WTC11 (cell line): ENCODE measurements at regions not wholly inside any gene's neighbourhood (a gene's known extent, or its start where the extent isn't known, plus 50 kb on each side); places are given as distances from the start of the nearest gene placed in this dataset.

Experiments
- ATAC-seq: fragments of 200-7000 bp; cut with Tn5 transposase; 2 replicates; pipeline ENCODE4 v1.10.0; 2021; ENCODE audit warnings: mild to moderate bottlenecking, moderate library complexity
- CTCF ChIA-PET: fragments of 300-600 bp; sonication (Branson Sonifier 250); formaldehyde crosslinking; loops from one replicate; lab custom pipeline; 2021; ENCODE audit warnings: antibody characterized with exemption; lab: Charles Lee
- POLR2A ChIA-PET: fragments of 350-600 bp; sonication (Branson Sonifier 250); formaldehyde crosslinking; loops from one replicate; lab custom pipeline; 2021; ENCODE audit warnings: antibody characterized with exemption; lab: Charles Lee
- DNase-seq: peaks from one replicate; pipeline ENCODE4 v3.0.0; 2021; ENCODE audit warnings: low spot score
- H3K27ac Mint-ChIP-seq: 2 replicates; pipeline ENCODE4 v1.8.0; 2021; ENCODE audit warnings: mixed read lengths
- H3K27me3 Mint-ChIP-seq: 2 replicates; pipeline ENCODE4 v1.8.0; 2021; ENCODE audit warnings: low read depth, mild to moderate bottlenecking, moderate library complexity, mixed read lengths
- H3K36me3 Mint-ChIP-seq: 2 replicates; pipeline ENCODE4 v1.8.0; 2021; ENCODE audit warnings: mixed read lengths
- H3K4me1 Mint-ChIP-seq: 2 replicates; pipeline ENCODE4 v1.8.0; 2022; ENCODE audit warnings: mixed read lengths
- H3K4me3 Mint-ChIP-seq: 2 replicates; pipeline ENCODE4 v1.8.0; 2021; ENCODE audit warnings: mild to moderate bottlenecking, moderate library complexity, mixed read lengths
- H3K9me3 Mint-ChIP-seq: 2 replicates; pipeline ENCODE4 v1.8.0; 2021; ENCODE audit warnings: mixed read lengths
- EMX1 ChIP-seq: fragments of 250-450 bp; sonication (Bioruptor Pico); IDR thresholded peaks from 2 replicates; pipeline ENCODE4 v1.8.0; 2021; ENCODE audit warnings: mild to moderate bottlenecking
- ESRRA ChIP-seq: sonication (generic); formaldehyde crosslinking; IDR thresholded peaks from 2 replicates; pipeline ENCODE4 v1.8.1; 2022; ENCODE audit warnings: mild to moderate bottlenecking, missing genetic modification reagents, borderline replicate concordance
- GTF2I ChIP-seq: fragments of 250-450 bp; sonication (Bioruptor Pico); conservative IDR thresholded peaks from 2 replicates; pipeline ENCODE4 v1.4.0; 2021; ENCODE audit warnings: mild to moderate bottlenecking
- IRF2 ChIP-seq: sonication (generic); formaldehyde crosslinking; IDR thresholded peaks from 2 replicates; pipeline ENCODE4 v1.8.0; 2022; ENCODE audit warnings: low read depth, missing genetic modification reagents, borderline replicate concordance
- MXD4 ChIP-seq: fragments of 250-450 bp; sonication (Bioruptor Pico); IDR thresholded peaks from 2 replicates; pipeline ENCODE4 v1.8.0; 2021; ENCODE audit warnings: mild to moderate bottlenecking, moderate library complexity, borderline replicate concordance
- NR2C2 ChIP-seq: sonication (generic); formaldehyde crosslinking; IDR thresholded peaks from 2 replicates; pipeline ENCODE4 v1.8.0; 2022; ENCODE audit warnings: mild to moderate bottlenecking, missing genetic modification reagents
- OVOL2 ChIP-seq: fragments of 250-450 bp; sonication (Bioruptor Pico); IDR thresholded peaks from 2 replicates; pipeline ENCODE4 v1.9.0; 2021; ENCODE audit warnings: mild to moderate bottlenecking, borderline replicate concordance
- RELA ChIP-seq: sonication (generic); formaldehyde crosslinking; IDR thresholded peaks from 2 replicates; pipeline ENCODE4 v1.8.1; 2022; ENCODE audit warnings: missing genetic modification reagents, mild to moderate bottlenecking, borderline replicate concordance
- RORB ChIP-seq: fragments of 250-450 bp; sonication (Bioruptor Pico); IDR thresholded peaks from 2 replicates; pipeline ENCODE4 v1.9.0; 2021; ENCODE audit warnings: mild to moderate bottlenecking
- SOX15 ChIP-seq: fragments of 250-450 bp; sonication (Bioruptor Pico); IDR thresholded peaks from 2 replicates; pipeline ENCODE4 v1.9.0; 2021; ENCODE audit warnings: mild to moderate bottlenecking
- SP1 ChIP-seq: sonication (generic); formaldehyde crosslinking; conservative IDR thresholded peaks from 2 replicates; pipeline ENCODE4 v1.8.1; 2022; ENCODE audit warnings: missing genetic modification reagents
- TEAD4 ChIP-seq: sonication (generic); formaldehyde crosslinking; IDR thresholded peaks from 2 replicates; pipeline ENCODE4 v1.8.0; 2022; ENCODE audit warnings: mild to moderate bottlenecking, missing genetic modification reagents
- ZNF219 ChIP-seq: sonication (generic); formaldehyde crosslinking; IDR thresholded peaks from 2 replicates; pipeline ENCODE4 v1.8.0; 2023; ENCODE audit warnings: missing genetic modification reagents, mild to moderate bottlenecking, borderline replicate concordance
- ZNF232 ChIP-seq: sonication (generic); formaldehyde crosslinking; IDR thresholded peaks from 2 replicates; pipeline ENCODE4 v1.8.0; 2022; ENCODE audit warnings: mild to moderate bottlenecking, missing genetic modification reagents
- ZNF263 ChIP-seq: sonication (generic); formaldehyde crosslinking; IDR thresholded peaks from 2 replicates; pipeline ENCODE4 v1.8.1; 2022; ENCODE audit warnings: low read depth, mild to moderate bottlenecking, moderate library complexity, missing genetic modification reagents
- TF ChIP-seq, protein P1 (sequence below): sonication (generic); formaldehyde crosslinking; IDR thresholded peaks from 2 replicates; pipeline ENCODE4 v1.8.1; 2022; ENCODE audit warnings: mild to moderate bottlenecking, moderate library complexity, missing genetic modification reagents
- TF ChIP-seq, protein P2 (sequence below): sonication (generic); formaldehyde crosslinking; IDR thresholded peaks from 2 replicates; pipeline ENCODE4 v1.8.1; 2023; ENCODE audit warnings: mild to moderate bottlenecking, missing genetic modification reagents, moderate library complexity
- TF ChIP-seq, protein P3 (sequence below): sonication (generic); formaldehyde crosslinking; IDR thresholded peaks from 2 replicates; pipeline ENCODE4 v1.8.1; 2023; ENCODE audit warnings: mild to moderate bottlenecking, moderate library complexity, missing genetic modification reagents
- TF ChIP-seq, protein P4 (sequence below): sonication (generic); formaldehyde crosslinking; IDR thresholded peaks from 2 replicates; pipeline ENCODE4 v1.8.1; 2022; ENCODE audit warnings: missing genetic modification reagents, borderline replicate concordance
- TF ChIP-seq, protein P5 (sequence below): sonication (generic); formaldehyde crosslinking; IDR thresholded peaks from 2 replicates; pipeline ENCODE4 v1.8.1; 2022; ENCODE audit warnings: low read depth, mild to moderate bottlenecking, moderate library complexity, missing genetic modification reagents, borderline replicate concordance
- TF ChIP-seq, protein P6 (sequence below): sonication (generic); formaldehyde crosslinking; IDR thresholded peaks from 2 replicates; pipeline ENCODE4 v1.8.0; 2022; ENCODE audit warnings: mild to moderate bottlenecking, missing genetic modification reagents
- TF ChIP-seq, protein P7 (sequence below): sonication (generic); formaldehyde crosslinking; IDR thresholded peaks from 2 replicates; pipeline ENCODE4 v1.8.1; 2023; ENCODE audit warnings: mild to moderate bottlenecking, missing genetic modification reagents, borderline replicate concordance

DNA sequence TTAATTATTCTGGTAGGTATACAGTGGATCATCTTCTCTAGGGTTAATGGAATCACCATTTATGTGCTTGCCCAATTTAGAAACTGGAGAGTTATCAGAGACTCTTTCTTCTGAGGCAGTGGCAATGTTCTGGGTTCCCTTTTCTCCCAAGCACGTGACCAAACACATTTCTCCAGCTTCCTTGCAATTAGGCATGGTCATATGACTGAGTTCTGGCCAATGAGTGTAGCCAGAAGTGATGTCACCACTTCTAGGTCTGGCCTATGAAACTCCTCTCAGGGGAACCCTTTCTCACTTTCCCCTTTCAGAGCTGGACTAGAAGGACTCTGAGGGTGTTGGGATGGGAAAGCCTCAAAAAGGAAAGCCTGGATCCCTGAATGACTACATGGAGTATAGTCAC lies 172.0 kb downstream of the NSG2 start:
- ATAC-seq (no peak), DNase-seq (no peak)
- ChIA-PET CTCF (no interaction called here), POLR2A (interaction anchor here (0.5 kb wide), 1 partner anchor 109 kb away, joined by 3 read pairs; no protein-coding TSS in a partner anchor)
- H3K27me3 Mint-ChIP-seq = peaks cover 2% of the 10 kb centered on the region; the same call in 1 of the 2 replicates
- no peak overlapping the region for H3K27ac Mint-ChIP-seq
- no peak for TF ChIP-seq NR2C2
- TF ChIP-seq, protein P1, sequence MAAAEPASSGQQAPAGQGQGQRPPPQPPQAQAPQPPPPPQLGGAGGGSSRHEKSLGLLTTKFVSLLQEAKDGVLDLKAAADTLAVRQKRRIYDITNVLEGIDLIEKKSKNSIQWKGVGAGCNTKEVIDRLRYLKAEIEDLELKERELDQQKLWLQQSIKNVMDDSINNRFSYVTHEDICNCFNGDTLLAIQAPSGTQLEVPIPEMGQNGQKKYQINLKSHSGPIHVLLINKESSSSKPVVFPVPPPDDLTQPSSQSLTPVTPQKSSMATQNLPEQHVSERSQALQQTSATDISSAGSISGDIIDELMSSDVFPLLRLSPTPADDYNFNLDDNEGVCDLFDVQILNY (CRISPR knock-in tag) = no peak
- TF ChIP-seq, protein P2, sequence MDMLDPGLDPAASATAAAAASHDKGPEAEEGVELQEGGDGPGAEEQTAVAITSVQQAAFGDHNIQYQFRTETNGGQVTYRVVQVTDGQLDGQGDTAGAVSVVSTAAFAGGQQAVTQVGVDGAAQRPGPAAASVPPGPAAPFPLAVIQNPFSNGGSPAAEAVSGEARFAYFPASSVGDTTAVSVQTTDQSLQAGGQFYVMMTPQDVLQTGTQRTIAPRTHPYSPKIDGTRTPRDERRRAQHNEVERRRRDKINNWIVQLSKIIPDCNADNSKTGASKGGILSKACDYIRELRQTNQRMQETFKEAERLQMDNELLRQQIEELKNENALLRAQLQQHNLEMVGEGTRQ = peak; percentile 40; the same call in 1 of the 2 replicates
- TF ChIP-seq ZNF219 (CRISPR knock-in tag) = no peak
- peaks cover 6% of the 10 kb centered on the region; the same call in 1 of the 2 replicates for H3K9me3 Mint-ChIP-seq
- H3K4me3 Mint-ChIP-seq = no peak overlapping the region
- no peaks in the 10 kb centered on the region for H3K36me3 Mint-ChIP-seq
- no peaks in the 10 kb centered on the region for H3K4me1 Mint-ChIP-seq

DNA sequence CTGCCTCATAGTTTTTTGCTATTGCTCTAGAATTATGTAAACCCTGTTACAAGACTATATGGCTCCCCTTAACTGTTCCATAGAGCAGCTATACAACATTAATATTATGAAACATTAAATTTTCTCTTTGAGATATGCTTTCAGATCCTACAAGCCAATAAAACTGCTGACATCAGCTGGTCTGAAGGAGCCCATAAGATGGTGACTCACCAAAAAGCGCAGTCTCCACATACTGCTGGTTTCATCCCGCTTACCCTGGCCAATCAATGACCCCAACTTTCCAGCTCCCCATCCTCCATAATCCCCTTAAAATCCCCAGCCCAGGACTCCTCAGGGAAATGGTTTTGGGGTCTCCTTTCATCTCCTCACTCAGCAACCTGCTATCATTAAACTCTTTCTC lies 172.7 kb downstream of the NSG2 start:
- no peak for ATAC-seq
- CTCF ChIA-PET = no interaction called here
- H3K4me1 Mint-ChIP-seq = no peaks in the 10 kb centered on the region
- POLR2A ChIA-PET = no interaction called here
- H3K27ac Mint-ChIP-seq = no peak overlapping the region
- no peak overlapping the region for H3K4me3 Mint-ChIP-seq
- H3K27me3 Mint-ChIP-seq = peaks cover 2% of the 10 kb centered on the region; the same call in 1 of the 2 replicates
- peaks cover 6% of the 10 kb centered on the region; the same call in 1 of the 2 replicates for H3K9me3 Mint-ChIP-seq
- no peak for DNase-seq
- H3K36me3 Mint-ChIP-seq = no peaks in the 10 kb centered on the region
- TF ChIP-seq IRF2 (CRISPR knock-in tag) (no peak), ZNF263 (CRISPR knock-in tag) (no peak), ESRRA (no peak), TEAD4 (no peak), SP1 (CRISPR knock-in tag) (no peak), RELA (CRISPR knock-in tag) (no peak), EMX1 (CRISPR knock-in tag) (no peak), SOX15 (CRISPR knock-in tag) (no peak), MXD4 (CRISPR knock-in tag) (no peak), RORB (CRISPR knock-in tag) (no peak), OVOL2 (no peak), GTF2I (CRISPR knock-in tag) (no peak), ZNF232 (CRISPR knock-in tag) (no peak)
- TF ChIP-seq, protein P3, sequence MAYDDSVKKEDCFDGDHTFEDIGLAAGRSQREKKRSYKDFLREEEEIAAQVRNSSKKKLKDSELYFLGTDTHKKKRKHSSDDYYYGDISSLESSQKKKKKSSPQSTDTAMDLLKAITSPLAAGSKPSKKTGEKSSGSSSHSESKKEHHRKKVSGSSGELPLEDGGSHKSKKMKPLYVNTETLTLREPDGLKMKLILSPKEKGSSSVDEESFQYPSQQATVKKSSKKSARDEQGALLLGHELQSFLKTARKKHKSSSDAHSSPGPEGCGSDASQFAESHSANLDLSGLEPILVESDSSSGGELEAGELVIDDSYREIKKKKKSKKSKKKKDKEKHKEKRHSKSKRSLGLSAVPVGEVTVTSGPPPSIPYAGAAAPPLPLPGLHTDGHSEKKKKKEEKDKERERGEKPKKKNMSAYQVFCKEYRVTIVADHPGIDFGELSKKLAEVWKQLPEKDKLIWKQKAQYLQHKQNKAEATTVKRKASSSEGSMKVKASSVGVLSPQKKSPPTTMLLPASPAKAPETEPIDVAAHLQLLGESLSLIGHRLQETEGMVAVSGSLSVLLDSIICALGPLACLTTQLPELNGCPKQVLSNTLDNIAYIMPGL (CRISPR knock-in tag) = no peak
- TF ChIP-seq, protein P4, sequence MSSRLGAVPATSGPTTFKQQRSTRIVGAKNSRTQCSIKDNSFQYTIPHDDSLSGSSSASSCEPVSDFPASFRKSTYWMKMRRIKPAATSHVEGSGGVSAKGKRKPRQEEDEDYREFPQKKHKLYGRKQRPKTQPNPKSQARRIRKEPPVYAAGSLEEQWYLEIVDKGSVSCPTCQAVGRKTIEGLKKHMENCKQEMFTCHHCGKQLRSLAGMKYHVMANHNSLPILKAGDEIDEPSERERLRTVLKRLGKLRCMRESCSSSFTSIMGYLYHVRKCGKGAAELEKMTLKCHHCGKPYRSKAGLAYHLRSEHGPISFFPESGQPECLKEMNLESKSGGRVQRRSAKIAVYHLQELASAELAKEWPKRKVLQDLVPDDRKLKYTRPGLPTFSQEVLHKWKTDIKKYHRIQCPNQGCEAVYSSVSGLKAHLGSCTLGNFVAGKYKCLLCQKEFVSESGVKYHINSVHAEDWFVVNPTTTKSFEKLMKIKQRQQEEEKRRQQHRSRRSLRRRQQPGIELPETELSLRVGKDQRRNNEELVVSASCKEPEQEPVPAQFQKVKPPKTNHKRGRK (CRISPR knock-in tag) = no peak
- TF ChIP-seq, protein P5, sequence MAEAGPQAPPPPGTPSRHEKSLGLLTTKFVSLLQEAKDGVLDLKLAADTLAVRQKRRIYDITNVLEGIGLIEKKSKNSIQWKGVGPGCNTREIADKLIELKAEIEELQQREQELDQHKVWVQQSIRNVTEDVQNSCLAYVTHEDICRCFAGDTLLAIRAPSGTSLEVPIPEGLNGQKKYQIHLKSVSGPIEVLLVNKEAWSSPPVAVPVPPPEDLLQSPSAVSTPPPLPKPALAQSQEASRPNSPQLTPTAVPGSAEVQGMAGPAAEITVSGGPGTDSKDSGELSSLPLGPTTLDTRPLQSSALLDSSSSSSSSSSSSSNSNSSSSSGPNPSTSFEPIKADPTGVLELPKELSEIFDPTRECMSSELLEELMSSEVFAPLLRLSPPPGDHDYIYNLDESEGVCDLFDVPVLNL (CRISPR knock-in tag) = no peak
- TF ChIP-seq, protein P6, sequence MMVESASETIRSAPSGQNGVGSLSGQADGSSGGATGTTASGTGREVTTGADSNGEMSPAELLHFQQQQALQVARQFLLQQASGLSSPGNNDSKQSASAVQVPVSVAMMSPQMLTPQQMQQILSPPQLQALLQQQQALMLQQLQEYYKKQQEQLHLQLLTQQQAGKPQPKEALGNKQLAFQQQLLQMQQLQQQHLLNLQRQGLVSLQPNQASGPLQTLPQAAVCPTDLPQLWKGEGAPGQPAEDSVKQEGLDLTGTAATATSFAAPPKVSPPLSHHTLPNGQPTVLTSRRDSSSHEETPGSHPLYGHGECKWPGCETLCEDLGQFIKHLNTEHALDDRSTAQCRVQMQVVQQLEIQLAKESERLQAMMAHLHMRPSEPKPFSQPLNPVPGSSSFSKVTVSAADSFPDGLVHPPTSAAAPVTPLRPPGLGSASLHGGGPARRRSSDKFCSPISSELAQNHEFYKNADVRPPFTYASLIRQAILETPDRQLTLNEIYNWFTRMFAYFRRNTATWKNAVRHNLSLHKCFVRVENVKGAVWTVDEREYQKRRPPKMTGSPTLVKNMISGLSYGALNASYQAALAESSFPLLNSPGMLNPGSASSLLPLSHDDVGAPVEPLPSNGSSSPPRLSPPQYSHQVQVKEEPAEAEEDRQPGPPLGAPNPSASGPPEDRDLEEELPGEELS (CRISPR knock-in tag) = no peak
- TF ChIP-seq, protein P7, sequence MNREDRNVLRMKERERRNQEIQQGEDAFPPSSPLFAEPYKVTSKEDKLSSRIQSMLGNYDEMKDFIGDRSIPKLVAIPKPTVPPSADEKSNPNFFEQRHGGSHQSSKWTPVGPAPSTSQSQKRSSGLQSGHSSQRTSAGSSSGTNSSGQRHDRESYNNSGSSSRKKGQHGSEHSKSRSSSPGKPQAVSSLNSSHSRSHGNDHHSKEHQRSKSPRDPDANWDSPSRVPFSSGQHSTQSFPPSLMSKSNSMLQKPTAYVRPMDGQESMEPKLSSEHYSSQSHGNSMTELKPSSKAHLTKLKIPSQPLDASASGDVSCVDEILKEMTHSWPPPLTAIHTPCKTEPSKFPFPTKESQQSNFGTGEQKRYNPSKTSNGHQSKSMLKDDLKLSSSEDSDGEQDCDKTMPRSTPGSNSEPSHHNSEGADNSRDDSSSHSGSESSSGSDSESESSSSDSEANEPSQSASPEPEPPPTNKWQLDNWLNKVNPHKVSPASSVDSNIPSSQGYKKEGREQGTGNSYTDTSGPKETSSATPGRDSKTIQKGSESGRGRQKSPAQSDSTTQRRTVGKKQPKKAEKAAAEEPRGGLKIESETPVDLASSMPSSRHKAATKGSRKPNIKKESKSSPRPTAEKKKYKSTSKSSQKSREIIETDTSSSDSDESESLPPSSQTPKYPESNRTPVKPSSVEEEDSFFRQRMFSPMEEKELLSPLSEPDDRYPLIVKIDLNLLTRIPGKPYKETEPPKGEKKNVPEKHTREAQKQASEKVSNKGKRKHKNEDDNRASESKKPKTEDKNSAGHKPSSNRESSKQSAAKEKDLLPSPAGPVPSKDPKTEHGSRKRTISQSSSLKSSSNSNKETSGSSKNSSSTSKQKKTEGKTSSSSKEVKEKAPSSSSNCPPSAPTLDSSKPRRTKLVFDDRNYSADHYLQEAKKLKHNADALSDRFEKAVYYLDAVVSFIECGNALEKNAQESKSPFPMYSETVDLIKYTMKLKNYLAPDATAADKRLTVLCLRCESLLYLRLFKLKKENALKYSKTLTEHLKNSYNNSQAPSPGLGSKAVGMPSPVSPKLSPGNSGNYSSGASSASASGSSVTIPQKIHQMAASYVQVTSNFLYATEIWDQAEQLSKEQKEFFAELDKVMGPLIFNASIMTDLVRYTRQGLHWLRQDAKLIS (CRISPR knock-in tag) = no peak
